Uterus (tissue), 3 donors: ENCODE measurements at regions not wholly inside any gene's neighbourhood (a gene's known extent, or its start where the extent isn't known, plus 50 kb on each side); places are given as distances from the start of the nearest gene placed in this dataset.

Experiments
- DNase-seq, 2 donors: peaks; one replicate each; pipeline ENCODE4 v3.0.0-alpha.2; 2019 to 2020
- H3K27ac ChIP-seq, 2 donors: fragments of 200-600 bp; sonication (generic); 1 replicate in 1 of 2; 2 replicates in 1 of 2; pipeline ENCODE4 v1.5.1; 2016 to 2018
- H3K27me3 ChIP-seq, 2 donors: fragments of 200-600 bp; sonication (generic); one replicate each; pipeline ENCODE4 v1.5.1; 2018 to 2019; ENCODE audit warnings: control low read depth in 1 of 2
- H3K36me3 ChIP-seq, 2 donors: fragments of 200-600 bp; sonication (generic); one replicate each; pipeline ENCODE4 v1.5.1; 2019; ENCODE audit warnings: control low read depth in 1 of 2
- H3K4me1 ChIP-seq, 2 donors: fragments of 200-600 bp; sonication (generic); one replicate each; pipeline ENCODE4 v1.5.1; 2018 to 2019; ENCODE audit warnings: control low read depth in 1 of 2
- H3K4me3 ChIP-seq, 2 donors: fragments of 200-600 bp; sonication (generic); 1 replicate in 1 of 2; 2 replicates in 1 of 2; pipeline ENCODE4 v1.5.1; 2018 to 2019; ENCODE audit warnings: mild to moderate bottlenecking in 1 of 2
- H3K9me3 ChIP-seq, 2 donors: fragments of 200-600 bp; sonication (generic); one replicate each; pipeline ENCODE4 v1.5.1; 2019; ENCODE audit warnings: control low read depth in 1 of 2
- CTCF ChIP-seq, 4 experiments: fragments of 200-600 bp in 2 of 4; fragments of 450-650 bp in 2 of 4; sonication (generic) in 2 of 4; IDR thresholded peaks; one replicate each; pipeline ENCODE4 v1.5.1; 2016 to 2019; ENCODE audit warnings: antibody characterized with exemption in 4 of 4, mild to moderate bottlenecking in 2 of 4, moderate library complexity in 1 of 4
- POLR2A ChIP-seq, 2 donors: fragments of 450-650 bp; IDR thresholded peaks; one replicate each; pipeline ENCODE4 v1.6.1; 2016; ENCODE audit warnings: antibody characterized with exemption in 2 of 2, mild to moderate bottlenecking in 1 of 2, moderate library complexity in 1 of 2
- intact Hi-C: fragments of 100-400 bp; cut with DNase I; formaldehyde crosslinking; loops from one replicate; pipeline ENCODE4 v1.15.1; 2023; ENCODE audit warnings: low total_unique reads
- donor health status: DM: yes; HTN: yes; CAD: no.

GRCh38 chr22:48796310-48797015, 1031.2 kb downstream of the BRD1 start:
- Histone ChIP-seq H3K36me3 (no peaks in the 10 kb centered on the region), H3K4me1 (no peaks in the 10 kb centered on the region), H3K27me3 (no peaks in the 10 kb centered on the region), H3K9me3 (no peaks in the 10 kb centered on the region), H3K4me3 (no peak overlapping the region), H3K27ac (no peak overlapping the region)
- intact Hi-C loops, result no loop called here
- no peak for TF ChIP-seq POLR2A (IDR thresholded peaks at IDR 0.05)
- TF ChIP-seq CTCF (IDR thresholded peaks at IDR 0.05), result no peak
- DNase-seq, result no peak

- Histone ChIP-seq H3K4me1 (no peaks in the 10 kb centered on the region), H3K27ac (no peak overlapping the region), H3K4me3 (no peak overlapping the region), H3K9me3 (no peaks in the 10 kb centered on the region), H3K36me3 (no peaks in the 10 kb centered on the region), H3K27me3 (no peaks in the 10 kb centered on the region)
- TF ChIP-seq CTCF (IDR thresholded peaks at IDR 0.05) (no peak), POLR2A (IDR thresholded peaks at IDR 0.05) (no peak)
- intact Hi-C loops, result no loop called here
- no peak for DNase-seq
These were observed 1032.0 kb downstream of the BRD1 start for GRCh38 chr22:48795664-48796063.

GRCh38 chr22:48794906-48795305, 1032.8 kb downstream of the BRD1 start:
- H3K27me3 ChIP-seq, result no peaks in the 10 kb centered on the region

GRCh38 chr22:48793949-48794348, 1033.7 kb downstream of the BRD1 start:
- Histone ChIP-seq H3K4me1 (no peaks in the 10 kb centered on the region), H3K9me3 (no peaks in the 10 kb centered on the region), H3K4me3 (no peak overlapping the region), H3K36me3 (no peaks in the 10 kb centered on the region), H3K27me3 (no peaks in the 10 kb centered on the region), H3K27ac (no peak overlapping the region)
- TF ChIP-seq POLR2A (IDR thresholded peaks at IDR 0.05) (no peak), CTCF (IDR thresholded peaks at IDR 0.05) (no peak)
- DNase-seq, result no peak
- intact Hi-C loops, result no loop called here

More at GRCh38 chr22:48794906-48795305, 1032.8 kb downstream of the BRD1 start:
- Histone ChIP-seq H3K4me3 (no peak overlapping the region), H3K36me3 (no peaks in the 10 kb centered on the region), H3K9me3 (no peaks in the 10 kb centered on the region), H3K4me1 (no peaks in the 10 kb centered on the region), H3K27ac (no peak overlapping the region)
- TF ChIP-seq POLR2A (IDR thresholded peaks at IDR 0.05), result no peak
- no peak for TF ChIP-seq CTCF (IDR thresholded peaks at IDR 0.05)
- no peak for DNase-seq
- intact Hi-C loops, result no loop called here

GRCh38 chr22:48786679-48786996, 1041.0 kb downstream of the BRD1 start:
- Histone ChIP-seq H3K4me1 (no peaks in the 10 kb centered on the region), H3K36me3 (no peaks in the 10 kb centered on the region), H3K9me3 (no peaks in the 10 kb centered on the region), H3K27ac (no peak overlapping the region), H3K27me3 (no peaks in the 10 kb centered on the region), H3K4me3 (no peak overlapping the region)
- TF ChIP-seq CTCF (IDR thresholded peaks at IDR 0.05) (no peak), POLR2A (IDR thresholded peaks at IDR 0.05) (no peak)
- no peak for DNase-seq
- intact Hi-C loops, result no loop called here
